OCI-LY3 (cell line): ENCODE measurements at regions not wholly inside any gene's neighbourhood (a gene's known extent, or its start where the extent isn't known, plus 50 kb on each side); places are given as distances from the start of the nearest gene placed in this dataset.

Experiments used
- H2AFZ ChIP-seq: fragments of 200-600, 300-600 bp; shearing (Covaris generic); 2 replicates; pipeline ENCODE4 v1.6.0; 2014; ENCODE audit warnings: antibody characterized with exemption, low read depth, low read length
- H3K27ac ChIP-seq: fragments of 200-600, 300-600 bp; sonication (generic); 2 replicates; pipeline ENCODE4 v1.5.1; 2014; ENCODE audit warnings: mild to moderate bottlenecking, low read length, moderate library complexity, mixed read lengths
- H3K27me3 ChIP-seq: fragments of 200-600, 300-600 bp; sonication (generic); 2 replicates; pipeline ENCODE4 v1.6.1; 2014; ENCODE audit warnings: low read depth, low read length, mixed read lengths
- H3K36me3 ChIP-seq: fragments of 200-600, 300-600 bp; sonication (generic); replicated peaks from 2 replicates; pipeline ENCODE3; 2014; ENCODE audit warnings: low read depth, low read length, mixed read lengths
- H3K4me1 ChIP-seq: fragments of 300-600, 200-600 bp; sonication (generic); 2 replicates; pipeline ENCODE4 v1.6.1; 2014; ENCODE audit warnings: low read length, mixed read lengths
- H3K4me2 ChIP-seq: fragments of 200-600, 300-600 bp; sonication (generic); 2 replicates; pipeline ENCODE4 v1.6.1; 2014; ENCODE audit warnings: low read length, mixed read lengths
- H3K4me3 ChIP-seq: fragments of 300-600, 200-600 bp; sonication (generic); 2 replicates; pipeline ENCODE4 v1.5.1; 2014; ENCODE audit warnings: antibody characterized with exemption, mild to moderate bottlenecking, low read length, moderate library complexity
- H3K79me2 ChIP-seq: fragments of 300-600, 200-600 bp; shearing (Covaris generic); 2 replicates; pipeline ENCODE4 v1.6.1; 2014; ENCODE audit warnings: mild to moderate bottlenecking, low read length, mixed read lengths
- H3K9ac ChIP-seq: fragments of 300-600, 200-600 bp; shearing (Covaris generic); 2 replicates; pipeline ENCODE4 v1.6.0; 2014; ENCODE audit warnings: mild to moderate bottlenecking, low read length, moderate library complexity
- H3K9me3 ChIP-seq: fragments of 200-600, 300-600 bp; shearing (Covaris generic); 2 replicates; pipeline ENCODE4 v1.6.1; 2014; ENCODE audit warnings: low read length, mixed read lengths; ENCODE audit not compliant: insufficient read depth
- H4K20me1 ChIP-seq: fragments of 200-600, 300-600 bp; sonication (generic); 2 replicates; pipeline ENCODE4 v1.6.1; 2016; ENCODE audit warnings: low read length, mixed read lengths; ENCODE audit not compliant: insufficient read depth
- CTCF ChIP-seq: fragments of 200-600, 300-600 bp; sonication (generic); IDR thresholded peaks from 2 replicates; pipeline ENCODE4 v1.5.1; 2014; ENCODE audit warnings: antibody characterized with exemption, low read length, low read depth
- EZH2phosphoT487 ChIP-seq: fragments of 200-600 bp; shearing (Covaris generic); IDR thresholded peaks from 2 replicates; pipeline ENCODE4 v1.6.1; 2018; ENCODE audit warnings: antibody characterized with exemption, mixed run types, low read depth

DNA sequence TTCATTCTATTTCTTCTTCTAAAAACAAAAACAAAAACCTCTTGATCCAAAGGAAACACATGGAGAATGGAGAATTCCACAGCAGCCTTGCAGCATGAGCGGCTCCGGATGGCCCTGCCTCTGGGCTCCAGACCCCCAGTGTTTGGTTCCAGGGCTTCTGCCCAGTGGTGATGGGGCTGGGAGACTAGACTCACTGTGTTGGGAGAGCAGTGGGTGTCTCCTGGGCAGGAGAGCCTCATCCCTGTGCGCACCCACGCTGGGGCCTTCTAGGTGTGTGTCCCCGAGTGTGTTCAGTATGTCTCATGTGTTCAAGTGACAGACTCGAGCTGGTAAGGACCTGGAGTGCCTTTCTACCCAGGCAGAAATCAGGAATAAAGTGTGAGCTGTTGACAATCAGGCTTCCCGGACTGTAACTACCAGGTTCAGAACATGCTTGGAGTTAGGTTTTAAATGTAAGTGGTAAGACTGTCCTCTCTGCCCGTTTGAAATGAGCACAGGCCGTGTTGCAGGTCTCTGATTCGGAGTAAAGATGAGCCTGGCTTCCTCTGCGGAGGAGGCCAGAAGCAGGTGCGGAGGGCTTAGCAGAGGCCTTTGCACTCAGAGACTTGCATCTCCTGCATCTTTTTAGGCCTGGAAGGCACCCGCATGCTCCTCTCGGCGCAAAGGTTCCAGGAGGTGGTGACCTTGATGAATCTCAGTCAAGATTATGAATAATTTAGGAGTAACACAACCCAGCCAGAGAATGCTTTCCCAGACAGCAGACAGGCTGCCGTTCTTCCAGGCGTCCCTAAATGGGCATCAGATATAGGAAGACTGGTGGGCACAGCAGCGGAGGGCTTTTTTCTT, 253.6 kb downstream of the CDH26 start:
- Histone ChIP-seq H3K4me2 (no peak overlapping the region), H3K4me1 (peaks cover 2% of the 10 kb centered on the region; the same call in 1 of the 2 replicates), H3K27me3 (peaks cover 52% of the 10 kb centered on the region), H3K9me3 (no peaks in the 10 kb centered on the region), H3K36me3 (no peaks in the 10 kb centered on the region), H4K20me1 (no peaks in the 10 kb centered on the region), H3K9ac (no peak overlapping the region), H3K27ac (no peak overlapping the region), H3K79me2 (no peaks in the 10 kb centered on the region), H3K4me3 (no peak overlapping the region), H2AFZ (peak overlapping the region; percentile 81; the same call in 1 of the 2 replicates)
- TF ChIP-seq EZH2phosphoT487 = no peak
- no peak for TF ChIP-seq CTCF

GRCh38 chr20:60212695-60213094, 254.5 kb downstream of the CDH26 start:
- Histone ChIP-seq H3K36me3 (no peaks in the 10 kb centered on the region), H3K4me2 (no peak overlapping the region), H2AFZ (no peak overlapping the region), H3K27ac (no peak overlapping the region), H3K4me3 (no peak overlapping the region), H3K4me1 (peaks cover 2% of the 10 kb centered on the region; the same call in 1 of the 2 replicates), H3K27me3 (peaks cover 52% of the 10 kb centered on the region), H3K9me3 (no peaks in the 10 kb centered on the region), H3K79me2 (no peaks in the 10 kb centered on the region), H4K20me1 (no peaks in the 10 kb centered on the region), H3K9ac (no peak overlapping the region)
- no peak for TF ChIP-seq CTCF
- TF ChIP-seq EZH2phosphoT487 = no peak

DNA sequence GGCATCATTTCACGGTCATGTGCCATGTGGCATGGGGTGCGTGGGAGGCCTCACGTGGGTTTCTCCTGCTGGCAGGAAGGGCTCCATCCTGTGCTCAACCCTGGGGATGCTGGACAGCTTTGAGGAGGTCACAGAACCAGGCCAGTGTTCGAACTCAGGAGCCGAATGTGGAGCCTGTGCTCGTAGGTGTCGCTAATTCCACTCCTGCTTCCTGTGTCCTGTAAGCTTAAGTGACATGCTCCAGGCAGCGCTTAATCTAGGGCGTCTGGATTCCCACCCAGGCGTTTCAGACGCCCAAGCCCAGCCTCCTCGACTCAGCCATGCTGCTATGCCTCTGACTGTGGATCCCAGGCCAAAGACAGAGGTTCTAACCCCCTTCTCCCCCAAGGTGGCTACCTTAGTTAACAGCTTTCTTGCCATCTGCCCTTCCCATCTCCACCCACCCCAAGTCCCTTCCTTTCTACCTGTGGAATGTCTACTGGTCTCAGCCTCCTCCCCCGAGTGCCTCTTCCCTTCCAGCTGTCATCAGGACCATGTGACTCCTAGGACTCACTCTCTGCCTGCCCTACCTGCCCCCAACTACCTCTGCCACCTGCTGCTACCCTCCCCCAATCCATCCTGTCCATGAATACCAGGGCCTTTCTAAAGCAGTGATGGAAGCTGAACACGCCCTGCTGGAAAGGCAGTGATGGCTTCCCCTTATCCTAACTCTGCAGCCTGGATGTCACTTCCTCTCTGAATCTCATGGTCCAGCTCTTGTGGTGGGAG, 255.1 kb downstream of the CDH26 start:
- Histone ChIP-seq H3K9me3 (no peaks in the 10 kb centered on the region), H3K36me3 (no peaks in the 10 kb centered on the region), H3K9ac (no peak overlapping the region), H3K27ac (no peak overlapping the region), H3K79me2 (no peaks in the 10 kb centered on the region), H3K4me1 (peaks cover 2% of the 10 kb centered on the region; the same call in 1 of the 2 replicates), H2AFZ (no peak overlapping the region), H3K4me3 (no peak overlapping the region), H3K4me2 (no peak overlapping the region), H3K27me3 (peaks cover 47% of the 10 kb centered on the region), H4K20me1 (no peaks in the 10 kb centered on the region)
- TF ChIP-seq CTCF = no peak
- TF ChIP-seq EZH2phosphoT487 = no peak
